ENCODE measurements at regions not wholly inside any gene's neighbourhood (a gene's known extent, or its start where the extent isn't known, plus 50 kb on each side); places are given as distances from the start of the nearest gene placed in this dataset.

- no peaks in the 10 kb centered on the region for H3K36me3 ChIP-seq
- no peak overlapping the region for H3K27ac ChIP-seq
- no peak overlapping the region for H3K4me3 ChIP-seq (ENCODE audit: low read depth, low read length)
- TF ChIP-seq CTCF (IDR thresholded peaks at IDR 0.05; ENCODE audit: low read depth, low read length), result no peak
- H3K9me3 ChIP-seq (ENCODE audit: severe bottlenecking), result no peaks in the 10 kb centered on the region
- no peak for DNase-seq
- H3K27me3 ChIP-seq (ENCODE audit: insufficient read depth, low read depth, severe bottlenecking), result no peaks in the 10 kb centered on the region
These were observed 1106.4 kb upstream of the ZEB2 start for GRCh38 chr2:145626301-145626700.

GRCh38 chr2:145625111-145625510 is 1105.2 kb upstream of the ZEB2 start:
- Histone ChIP-seq H3K9me3 (ENCODE audit: severe bottlenecking) (no peaks in the 10 kb centered on the region), H3K36me3 (no peaks in the 10 kb centered on the region), H3K27ac (no peak overlapping the region), H3K27me3 (ENCODE audit: insufficient read depth, low read depth, severe bottlenecking) (no peaks in the 10 kb centered on the region), H3K4me3 (ENCODE audit: low read depth, low read length) (no peak overlapping the region)
- no peak for DNase-seq
- TF ChIP-seq CTCF (IDR thresholded peaks at IDR 0.05; ENCODE audit: low read depth, low read length), result no peak

- H3K4me3 ChIP-seq (ENCODE audit: low read depth, low read length), result no peak overlapping the region
- TF ChIP-seq CTCF (IDR thresholded peaks at IDR 0.05; ENCODE audit: low read depth, low read length), result no peak
- no peaks in the 10 kb centered on the region for H3K27me3 ChIP-seq (ENCODE audit: insufficient read depth, low read depth, severe bottlenecking)
- H3K27ac ChIP-seq, result no peak overlapping the region
- no peaks in the 10 kb centered on the region for H3K9me3 ChIP-seq (ENCODE audit: severe bottlenecking)
- DNase-seq, result no peak
- no peaks in the 10 kb centered on the region for H3K36me3 ChIP-seq
These were observed 1103.2 kb upstream of the ZEB2 start for GRCh38 chr2:145623136-145623535.

GRCh38 chr2:145622285-145622684 is 1102.4 kb upstream of the ZEB2 start:
- no peak for TF ChIP-seq CTCF (IDR thresholded peaks at IDR 0.05; ENCODE audit: low read depth, low read length)
- H3K36me3 ChIP-seq, result no peaks in the 10 kb centered on the region
- no peaks in the 10 kb centered on the region for H3K9me3 ChIP-seq (ENCODE audit: severe bottlenecking)
- no peaks in the 10 kb centered on the region for H3K27me3 ChIP-seq (ENCODE audit: insufficient read depth, low read depth, severe bottlenecking)
- H3K4me3 ChIP-seq (ENCODE audit: low read depth, low read length), result no peak overlapping the region
- no peak for DNase-seq
- no peak overlapping the region for H3K27ac ChIP-seq

- no peaks in the 10 kb centered on the region for H3K36me3 ChIP-seq
- no peak for DNase-seq
- peaks cover 2% of the 10 kb centered on the region for H3K27me3 ChIP-seq (ENCODE audit: insufficient read depth, low read depth, severe bottlenecking)
- no peak overlapping the region for H3K4me3 ChIP-seq (ENCODE audit: low read depth, low read length)
- H3K9me3 ChIP-seq (ENCODE audit: severe bottlenecking), result no peaks in the 10 kb centered on the region
- no peak for TF ChIP-seq CTCF (IDR thresholded peaks at IDR 0.05; ENCODE audit: low read depth, low read length)
- no peak overlapping the region for H3K27ac ChIP-seq
These were observed 1098.0 kb upstream of the ZEB2 start for GRCh38 chr2:145617906-145618305.

GRCh38 chr2:145617420-145617819 is 1097.5 kb upstream of the ZEB2 start:
- DNase-seq, result no peak
- H3K4me3 ChIP-seq (ENCODE audit: low read depth, low read length), result no peak overlapping the region
- TF ChIP-seq CTCF (IDR thresholded peaks at IDR 0.05; ENCODE audit: low read depth, low read length), result no peak
- H3K27ac ChIP-seq, result no peak overlapping the region
- no peaks in the 10 kb centered on the region for H3K9me3 ChIP-seq (ENCODE audit: severe bottlenecking)
- H3K36me3 ChIP-seq, result no peaks in the 10 kb centered on the region
- peaks cover 2% of the 10 kb centered on the region for H3K27me3 ChIP-seq (ENCODE audit: insufficient read depth, low read depth, severe bottlenecking)

All from WERI-Rb-1 (cell line).